ENCODE measurements at regions not wholly inside any gene's neighbourhood (a gene's known extent, or its start where the extent isn't known, plus 50 kb on each side); places are given as distances from the start of the nearest gene placed in this dataset.

DNA sequence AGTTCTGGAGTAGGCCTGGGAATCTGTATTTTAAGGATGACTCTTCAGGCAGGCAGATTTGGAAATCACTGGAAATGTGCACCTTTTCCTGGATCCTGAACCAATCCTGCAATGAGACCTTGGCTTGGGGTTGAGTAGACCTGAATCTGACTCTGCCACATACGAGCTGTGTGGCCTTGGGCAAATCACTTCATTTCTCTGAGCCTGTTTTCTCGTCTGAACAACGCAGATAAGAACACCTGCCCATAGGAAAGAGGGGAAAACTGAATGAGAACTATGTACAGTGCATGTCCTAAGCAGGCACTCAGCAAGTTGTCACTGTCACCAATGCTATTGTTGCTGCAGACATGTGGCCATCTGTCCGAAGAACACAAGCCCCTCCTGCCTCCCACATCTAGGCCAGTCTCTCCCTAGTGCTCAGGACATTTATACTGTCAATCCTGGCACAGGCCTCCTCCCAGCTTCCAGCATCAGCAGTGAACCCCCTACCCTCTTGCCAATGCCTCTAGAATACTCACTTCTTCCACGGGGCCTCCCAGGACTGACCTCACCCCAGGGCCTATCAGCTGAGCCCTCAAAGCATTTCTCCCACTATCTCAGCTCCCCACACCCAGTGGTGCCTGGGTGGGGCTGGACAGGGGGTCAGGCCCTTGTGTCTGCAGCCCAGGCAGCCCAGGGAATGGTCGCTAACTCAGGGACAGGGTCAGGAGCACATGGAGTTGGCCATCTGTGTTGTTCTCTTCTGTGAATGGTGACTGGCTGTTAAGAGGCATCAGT lies 88.8 kb upstream of the ZBTB40 start:
- Histone ChIP-seq H4K20me1 (replicated peaks; ENCODE audit: insufficient read depth) (no peaks in the 10 kb centered on the region), H3K4me3 (no peak overlapping the region), H3K27ac (ENCODE audit: low read depth) (no peak overlapping the region), H3K27me3 (ENCODE audit: insufficient read depth) (no peaks in the 10 kb centered on the region), H3K36me3 (ENCODE audit: insufficient read depth) (no peaks in the 10 kb centered on the region), H3K4me2 (no peak overlapping the region), H3F3A (replicated peaks; ENCODE audit: low read depth) (no peaks in the 10 kb centered on the region), H2AFZ (no peak overlapping the region), H3K9me2 (ENCODE audit: insufficient read depth) (no peaks in the 10 kb centered on the region), H3K79me2 (replicated peaks; ENCODE audit: insufficient read depth) (no peaks in the 10 kb centered on the region), H3K4me1 (ENCODE audit: insufficient read depth) (no peaks in the 10 kb centered on the region)
- ATAC-seq (no peak), DNase-seq (ENCODE audit: low spot score) (no peak)
- H3K9me3 Mint-ChIP-seq = no peaks in the 10 kb centered on the region; the same call in 2 of the 3 replicates
- no peak overlapping the region for H3K4me3 Mint-ChIP-seq
- H3K36me3 Mint-ChIP-seq (ENCODE audit: low read depth) = no peaks in the 10 kb centered on the region
- H3K27ac Mint-ChIP-seq = no peak overlapping the region; the same call in 1 of the 2 replicates
- TF ChIP-seq EZH2phosphoT487 (IDR thresholded peaks at IDR 0.05; ENCODE audit: unreplicated experiment) = no peak
- no peak for TF ChIP-seq EZH2 (IDR thresholded peaks at IDR 0.05; ENCODE audit: low read depth, unreplicated experiment)
- TF ChIP-seq, protein P1, sequence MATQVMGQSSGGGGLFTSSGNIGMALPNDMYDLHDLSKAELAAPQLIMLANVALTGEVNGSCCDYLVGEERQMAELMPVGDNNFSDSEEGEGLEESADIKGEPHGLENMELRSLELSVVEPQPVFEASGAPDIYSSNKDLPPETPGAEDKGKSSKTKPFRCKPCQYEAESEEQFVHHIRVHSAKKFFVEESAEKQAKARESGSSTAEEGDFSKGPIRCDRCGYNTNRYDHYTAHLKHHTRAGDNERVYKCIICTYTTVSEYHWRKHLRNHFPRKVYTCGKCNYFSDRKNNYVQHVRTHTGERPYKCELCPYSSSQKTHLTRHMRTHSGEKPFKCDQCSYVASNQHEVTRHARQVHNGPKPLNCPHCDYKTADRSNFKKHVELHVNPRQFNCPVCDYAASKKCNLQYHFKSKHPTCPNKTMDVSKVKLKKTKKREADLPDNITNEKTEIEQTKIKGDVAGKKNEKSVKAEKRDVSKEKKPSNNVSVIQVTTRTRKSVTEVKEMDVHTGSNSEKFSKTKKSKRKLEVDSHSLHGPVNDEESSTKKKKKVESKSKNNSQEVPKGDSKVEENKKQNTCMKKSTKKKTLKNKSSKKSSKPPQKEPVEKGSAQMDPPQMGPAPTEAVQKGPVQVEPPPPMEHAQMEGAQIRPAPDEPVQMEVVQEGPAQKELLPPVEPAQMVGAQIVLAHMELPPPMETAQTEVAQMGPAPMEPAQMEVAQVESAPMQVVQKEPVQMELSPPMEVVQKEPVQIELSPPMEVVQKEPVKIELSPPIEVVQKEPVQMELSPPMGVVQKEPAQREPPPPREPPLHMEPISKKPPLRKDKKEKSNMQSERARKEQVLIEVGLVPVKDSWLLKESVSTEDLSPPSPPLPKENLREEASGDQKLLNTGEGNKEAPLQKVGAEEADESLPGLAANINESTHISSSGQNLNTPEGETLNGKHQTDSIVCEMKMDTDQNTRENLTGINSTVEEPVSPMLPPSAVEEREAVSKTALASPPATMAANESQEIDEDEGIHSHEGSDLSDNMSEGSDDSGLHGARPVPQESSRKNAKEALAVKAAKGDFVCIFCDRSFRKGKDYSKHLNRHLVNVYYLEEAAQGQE (IDR thresholded peaks at IDR 0.05; ENCODE audit: unreplicated experiment) = no peak
- TF ChIP-seq, protein P2, sequence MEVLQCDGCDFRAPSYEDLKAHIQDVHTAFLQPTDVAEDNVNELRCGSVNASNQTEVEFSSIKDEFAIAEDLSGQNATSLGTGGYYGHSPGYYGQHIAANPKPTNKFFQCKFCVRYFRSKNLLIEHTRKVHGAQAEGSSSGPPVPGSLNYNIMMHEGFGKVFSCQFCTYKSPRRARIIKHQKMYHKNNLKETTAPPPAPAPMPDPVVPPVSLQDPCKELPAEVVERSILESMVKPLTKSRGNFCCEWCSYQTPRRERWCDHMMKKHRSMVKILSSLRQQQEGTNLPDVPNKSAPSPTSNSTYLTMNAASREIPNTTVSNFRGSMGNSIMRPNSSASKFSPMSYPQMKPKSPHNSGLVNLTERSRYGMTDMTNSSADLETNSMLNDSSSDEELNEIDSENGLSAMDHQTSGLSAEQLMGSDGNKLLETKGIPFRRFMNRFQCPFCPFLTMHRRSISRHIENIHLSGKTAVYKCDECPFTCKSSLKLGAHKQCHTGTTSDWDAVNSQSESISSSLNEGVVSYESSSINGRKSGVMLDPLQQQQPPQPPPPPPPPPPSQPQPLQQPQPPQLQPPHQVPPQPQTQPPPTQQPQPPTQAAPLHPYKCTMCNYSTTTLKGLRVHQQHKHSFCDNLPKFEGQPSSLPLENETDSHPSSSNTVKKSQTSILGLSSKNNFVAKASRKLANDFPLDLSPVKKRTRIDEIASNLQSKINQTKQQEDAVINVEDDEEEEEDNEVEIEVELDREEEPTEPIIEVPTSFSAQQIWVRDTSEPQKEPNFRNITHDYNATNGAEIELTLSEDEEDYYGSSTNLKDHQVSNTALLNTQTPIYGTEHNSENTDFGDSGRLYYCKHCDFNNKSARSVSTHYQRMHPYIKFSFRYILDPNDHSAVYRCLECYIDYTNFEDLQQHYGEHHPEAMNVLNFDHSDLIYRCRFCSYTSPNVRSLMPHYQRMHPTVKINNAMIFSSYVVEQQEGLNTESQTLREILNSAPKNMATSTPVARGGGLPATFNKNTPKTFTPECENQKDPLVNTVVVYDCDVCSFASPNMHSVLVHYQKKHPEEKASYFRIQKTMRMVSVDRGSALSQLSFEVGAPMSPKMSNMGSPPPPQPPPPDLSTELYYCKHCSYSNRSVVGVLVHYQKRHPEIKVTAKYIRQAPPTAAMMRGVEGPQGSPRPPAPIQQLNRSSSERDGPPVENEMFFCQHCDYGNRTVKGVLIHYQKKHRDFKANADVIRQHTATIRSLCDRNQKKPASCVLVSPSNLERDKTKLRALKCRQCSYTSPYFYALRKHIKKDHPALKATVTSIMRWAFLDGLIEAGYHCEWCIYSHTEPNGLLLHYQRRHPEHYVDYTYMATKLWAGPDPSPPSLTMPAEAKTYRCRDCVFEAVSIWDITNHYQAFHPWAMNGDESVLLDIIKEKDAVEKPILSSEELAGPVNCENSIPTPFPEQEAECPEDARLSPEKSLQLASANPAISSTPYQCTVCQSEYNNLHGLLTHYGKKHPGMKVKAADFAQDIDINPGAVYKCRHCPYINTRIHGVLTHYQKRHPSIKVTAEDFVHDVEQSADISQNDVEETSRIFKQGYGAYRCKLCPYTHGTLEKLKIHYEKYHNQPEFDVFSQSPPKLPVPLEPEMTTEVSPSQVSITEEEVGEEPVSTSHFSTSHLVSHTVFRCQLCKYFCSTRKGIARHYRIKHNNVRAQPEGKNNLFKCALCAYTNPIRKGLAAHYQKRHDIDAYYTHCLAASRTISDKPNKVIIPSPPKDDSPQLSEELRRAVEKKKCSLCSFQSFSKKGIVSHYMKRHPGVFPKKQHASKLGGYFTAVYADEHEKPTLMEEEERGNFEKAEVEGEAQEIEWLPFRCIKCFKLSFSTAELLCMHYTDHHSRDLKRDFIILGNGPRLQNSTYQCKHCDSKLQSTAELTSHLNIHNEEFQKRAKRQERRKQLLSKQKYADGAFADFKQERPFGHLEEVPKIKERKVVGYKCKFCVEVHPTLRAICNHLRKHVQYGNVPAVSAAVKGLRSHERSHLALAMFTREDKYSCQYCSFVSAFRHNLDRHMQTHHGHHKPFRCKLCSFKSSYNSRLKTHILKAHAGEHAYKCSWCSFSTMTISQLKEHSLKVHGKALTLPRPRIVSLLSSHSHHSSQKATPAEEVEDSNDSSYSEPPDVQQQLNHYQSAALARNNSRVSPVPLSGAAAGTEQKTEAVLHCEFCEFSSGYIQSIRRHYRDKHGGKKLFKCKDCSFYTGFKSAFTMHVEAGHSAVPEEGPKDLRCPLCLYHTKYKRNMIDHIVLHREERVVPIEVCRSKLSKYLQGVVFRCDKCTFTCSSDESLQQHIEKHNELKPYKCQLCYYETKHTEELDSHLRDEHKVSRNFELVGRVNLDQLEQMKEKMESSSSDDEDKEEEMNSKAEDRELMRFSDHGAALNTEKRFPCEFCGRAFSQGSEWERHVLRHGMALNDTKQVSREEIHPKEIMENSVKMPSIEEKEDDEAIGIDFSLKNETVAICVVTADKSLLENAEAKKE (CRISPR knock-in tag; IDR thresholded peaks at IDR 0.05) = no peak
- TF ChIP-seq, protein P3, sequence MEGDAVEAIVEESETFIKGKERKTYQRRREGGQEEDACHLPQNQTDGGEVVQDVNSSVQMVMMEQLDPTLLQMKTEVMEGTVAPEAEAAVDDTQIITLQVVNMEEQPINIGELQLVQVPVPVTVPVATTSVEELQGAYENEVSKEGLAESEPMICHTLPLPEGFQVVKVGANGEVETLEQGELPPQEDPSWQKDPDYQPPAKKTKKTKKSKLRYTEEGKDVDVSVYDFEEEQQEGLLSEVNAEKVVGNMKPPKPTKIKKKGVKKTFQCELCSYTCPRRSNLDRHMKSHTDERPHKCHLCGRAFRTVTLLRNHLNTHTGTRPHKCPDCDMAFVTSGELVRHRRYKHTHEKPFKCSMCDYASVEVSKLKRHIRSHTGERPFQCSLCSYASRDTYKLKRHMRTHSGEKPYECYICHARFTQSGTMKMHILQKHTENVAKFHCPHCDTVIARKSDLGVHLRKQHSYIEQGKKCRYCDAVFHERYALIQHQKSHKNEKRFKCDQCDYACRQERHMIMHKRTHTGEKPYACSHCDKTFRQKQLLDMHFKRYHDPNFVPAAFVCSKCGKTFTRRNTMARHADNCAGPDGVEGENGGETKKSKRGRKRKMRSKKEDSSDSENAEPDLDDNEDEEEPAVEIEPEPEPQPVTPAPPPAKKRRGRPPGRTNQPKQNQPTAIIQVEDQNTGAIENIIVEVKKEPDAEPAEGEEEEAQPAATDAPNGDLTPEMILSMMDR (conservative IDR thresholded peaks at IDR 0.05; ENCODE audit: low read depth in 2 of 2) = no peak
- no peak for TF ChIP-seq POLR2AphosphoS5 (IDR thresholded peaks at IDR 0.05; ENCODE audit: low read depth)
- TF ChIP-seq NANOG (IDR thresholded peaks at IDR 0.05; ENCODE audit: borderline replicate concordance) = no peak
- TF ChIP-seq STAT1 (IDR thresholded peaks at IDR 0.05; ENCODE audit: unreplicated experiment) = no peak
- no peak for TF ChIP-seq JUNB (IDR thresholded peaks at IDR 0.05; ENCODE audit: unreplicated experiment)
- TF ChIP-seq, protein P4, sequence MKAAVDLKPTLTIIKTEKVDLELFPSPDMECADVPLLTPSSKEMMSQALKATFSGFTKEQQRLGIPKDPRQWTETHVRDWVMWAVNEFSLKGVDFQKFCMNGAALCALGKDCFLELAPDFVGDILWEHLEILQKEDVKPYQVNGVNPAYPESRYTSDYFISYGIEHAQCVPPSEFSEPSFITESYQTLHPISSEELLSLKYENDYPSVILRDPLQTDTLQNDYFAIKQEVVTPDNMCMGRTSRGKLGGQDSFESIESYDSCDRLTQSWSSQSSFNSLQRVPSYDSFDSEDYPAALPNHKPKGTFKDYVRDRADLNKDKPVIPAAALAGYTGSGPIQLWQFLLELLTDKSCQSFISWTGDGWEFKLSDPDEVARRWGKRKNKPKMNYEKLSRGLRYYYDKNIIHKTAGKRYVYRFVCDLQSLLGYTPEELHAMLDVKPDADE (IDR thresholded peaks at IDR 0.05) = no peak
- no peak for TF ChIP-seq CREB1 (CRISPR knock-in tag; IDR thresholded peaks at IDR 0.05; ENCODE audit: low read depth)
- TF ChIP-seq ZNF331 (CRISPR knock-in tag; IDR thresholded peaks at IDR 0.05; ENCODE audit: low read depth) = no peak
- no peak for TF ChIP-seq ZNF114 (CRISPR knock-in tag; IDR thresholded peaks at IDR 0.05)
- peaks cover 17% of the 10 kb centered on the region for H3K4me1 Mint-ChIP-seq
- H3K27me3 Mint-ChIP-seq (ENCODE audit: insufficient read depth, low read depth, poor library complexity) = peaks cover 12% of the 10 kb centered on the region
